DMS79 (cell line): ENCODE measurements at regions not wholly inside any gene's neighbourhood (a gene's known extent, or its start where the extent isn't known, plus 50 kb on each side); places are given as distances from the start of the nearest gene placed in this dataset.
"Not testable (repeated sequence)": the region's sequence is repeated elsewhere in the genome, so short reads cannot be mapped to it uniquely, and the experiment has no call there.

Experiments
- DNase-seq: peaks from one replicate; lab custom pipeline; 2025; lab: John Stamatoyannopoulos, UW

GRCh38 chr4:22573198-22573597, 57.3 kb upstream of the ADGRA3 start:
- DNase-seq: peak; percentile 54

DNA sequence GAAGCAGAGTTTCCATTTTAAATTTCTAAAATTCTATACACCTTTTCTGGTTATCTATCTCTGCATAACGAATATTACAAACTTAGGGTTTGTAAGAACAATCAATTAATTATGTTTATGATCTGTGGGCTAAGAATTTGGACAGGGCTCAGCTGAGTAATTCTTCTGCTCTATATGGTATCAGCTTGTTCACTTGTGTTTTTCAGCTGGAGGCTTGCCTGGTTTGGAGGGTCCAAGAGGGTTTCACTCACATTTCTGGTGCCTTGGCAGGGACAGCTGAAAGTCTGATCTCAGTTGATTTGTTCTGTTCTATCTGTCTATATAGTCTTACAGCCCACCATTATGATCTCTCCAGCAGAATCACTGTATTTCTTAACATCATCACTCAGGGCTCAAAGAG, 57.8 kb upstream of the ADGRA3 start:
- DNase-seq: peak; percentile 39

- DNase-seq: no peak
Measured at GRCh38 chr4:22574424-22574823, 58.6 kb upstream of the ADGRA3 start.

DNA sequence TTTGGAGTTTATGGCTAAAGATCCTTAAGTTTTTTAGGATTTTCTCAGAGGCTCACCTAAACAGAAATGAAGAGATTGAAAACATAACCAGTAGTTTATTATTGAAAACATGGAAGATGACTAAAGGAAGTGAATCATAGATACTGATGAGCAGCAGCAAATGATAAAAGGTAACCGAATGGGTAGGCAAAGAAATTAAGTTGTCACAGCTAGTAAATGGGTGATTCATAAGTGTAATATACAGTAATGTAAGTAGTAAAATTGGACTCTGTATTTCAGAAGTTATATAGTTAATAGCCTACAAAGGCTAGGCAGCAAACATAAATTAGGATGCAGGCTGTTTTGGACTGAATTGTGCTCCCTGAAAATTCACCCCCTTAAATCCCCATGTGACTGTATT, 59.0 kb upstream of the ADGRA3 start:
- DNase-seq: no peak

GRCh38 chr4:22587253-22587652, 71.4 kb upstream of the ADGRA3 start:
- DNase-seq: no peak

DNA sequence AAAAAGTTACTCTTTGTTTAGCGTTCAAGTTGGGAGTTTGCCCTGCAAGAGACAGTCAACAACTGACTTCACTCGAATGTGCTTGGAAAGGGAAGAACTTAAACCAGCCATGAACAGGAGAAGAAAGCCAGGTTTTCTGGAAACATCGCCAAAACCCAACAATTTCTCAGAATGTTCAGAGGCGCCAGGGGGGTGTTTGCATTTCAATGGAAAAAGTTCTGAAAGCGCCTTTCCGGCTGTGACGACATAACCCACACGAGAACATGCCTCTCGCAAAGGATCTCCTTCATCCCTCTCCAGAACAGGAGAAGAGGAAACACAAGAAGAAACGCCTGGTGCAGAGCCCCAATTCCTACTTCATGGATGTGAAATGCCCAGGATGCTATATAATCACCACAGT, 78.1 kb upstream of the ADGRA3 start:
- no peak for DNase-seq

DNA sequence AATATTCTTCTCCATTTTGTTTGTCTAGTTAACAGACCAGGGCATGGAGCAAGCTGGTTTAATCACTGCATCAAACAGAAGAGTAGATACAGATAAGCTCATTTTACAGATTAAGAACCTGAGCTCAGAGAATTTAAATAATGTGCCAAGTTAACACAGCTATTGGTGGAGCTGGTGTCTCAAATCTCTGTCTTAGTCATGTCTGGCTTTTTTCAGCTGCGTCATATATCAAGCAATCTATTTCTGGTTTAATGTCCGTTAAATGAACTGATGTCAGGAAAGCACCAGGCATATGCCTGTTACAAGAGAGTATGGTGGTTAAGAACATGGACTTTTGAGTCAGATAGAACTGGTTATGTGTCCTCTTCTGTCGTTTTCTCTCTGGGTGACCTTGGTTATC, 79.8 kb upstream of the ADGRA3 start:
- no peak for DNase-seq

GRCh38 chr4:22596409-22596808, 80.5 kb upstream of the ADGRA3 start:
- DNase-seq: no peak

DNA sequence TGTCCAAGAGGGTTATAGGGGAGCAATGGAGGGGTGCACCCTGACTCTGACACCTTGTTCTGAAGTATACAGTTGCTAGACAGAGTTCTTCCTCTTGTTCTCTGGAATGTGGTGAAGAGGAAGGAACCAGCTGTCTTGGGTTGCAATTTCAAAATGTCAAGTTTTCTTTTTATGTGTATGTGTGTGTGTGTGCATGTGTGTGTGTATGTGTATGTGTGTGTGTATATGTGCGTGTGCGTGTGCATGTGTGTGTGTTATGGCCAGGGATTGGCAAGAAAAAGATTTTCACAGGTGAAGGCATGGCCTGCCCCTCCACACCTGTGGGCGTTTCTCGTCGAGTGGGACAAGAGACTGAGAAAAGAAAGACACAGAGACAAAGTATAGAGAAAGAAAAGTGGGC, 81.6 kb upstream of the ADGRA3 start:
- no peak for DNase-seq

DNA sequence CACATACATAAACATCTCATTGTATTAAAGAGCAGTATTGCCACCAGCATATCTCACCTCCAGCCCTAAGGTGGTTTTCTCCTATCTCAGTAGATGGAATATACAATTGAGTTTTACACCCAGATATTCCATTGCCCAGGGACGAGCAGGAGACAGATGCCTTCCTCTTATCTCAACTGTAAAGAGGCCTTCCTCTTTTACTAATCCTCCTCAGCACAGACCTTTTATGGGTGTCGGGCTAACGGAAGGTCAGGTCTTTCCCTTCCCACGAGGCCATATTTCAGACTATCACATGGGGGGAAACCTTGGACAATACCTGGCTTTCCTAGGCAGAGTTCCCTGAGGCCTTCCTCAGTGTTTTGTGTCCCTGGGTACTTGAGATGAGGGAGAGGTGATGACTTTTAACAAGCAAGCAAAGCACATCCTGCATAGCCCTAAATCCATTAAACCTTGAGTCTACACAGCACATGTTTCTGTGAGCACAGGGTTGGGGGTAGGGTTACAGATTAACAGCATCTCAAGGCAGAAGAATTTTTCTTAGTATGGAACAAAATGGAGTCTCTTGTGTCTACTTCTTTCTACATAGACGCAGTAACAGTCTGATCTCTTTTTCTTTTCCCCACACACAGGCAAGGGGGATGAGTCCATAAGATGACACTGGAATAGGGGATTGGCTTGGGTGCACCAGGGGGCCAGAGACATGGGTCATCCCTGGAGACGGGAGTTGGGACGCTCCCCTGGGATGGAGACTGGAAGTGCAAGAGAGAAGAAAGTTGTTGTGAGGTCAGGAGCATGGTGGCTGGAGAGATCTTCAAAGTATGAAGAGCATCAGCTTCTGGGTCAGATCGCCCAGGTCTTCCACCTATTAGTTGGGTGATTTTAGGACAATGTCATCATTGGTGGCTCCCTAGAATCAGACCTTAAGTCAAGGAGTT, 82.5 kb upstream of the ADGRA3 start:
- not testable (repeated sequence) for DNase-seq

- not testable (repeated sequence) for DNase-seq
Measured at GRCh38 chr4:22599228-22599928, 83.5 kb upstream of the ADGRA3 start.

DNA sequence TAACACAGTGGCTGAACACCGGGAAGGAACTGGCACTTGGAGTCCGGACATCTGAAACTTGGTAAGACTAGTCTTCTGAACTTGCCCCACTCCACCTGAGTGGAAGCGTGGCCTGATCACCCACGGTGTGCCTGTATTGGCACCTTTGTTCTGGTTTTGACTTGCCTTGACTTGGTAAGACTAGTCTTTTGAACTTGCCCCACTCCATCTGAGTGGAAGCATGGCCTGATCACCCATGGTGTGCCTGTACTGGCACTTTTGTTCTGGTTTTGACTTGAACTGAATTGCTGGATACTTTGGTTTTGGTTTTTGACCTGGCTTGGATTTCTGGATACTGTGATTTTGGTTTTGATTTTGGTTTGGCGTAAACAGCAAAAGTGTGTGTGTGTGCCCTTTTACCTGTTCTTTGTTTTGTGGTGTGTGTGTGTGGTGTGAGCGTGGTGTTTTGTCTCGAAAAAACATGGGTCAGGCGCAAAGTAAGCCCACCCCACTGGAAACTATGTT, 84.1 kb upstream of the ADGRA3 start:
- DNase-seq: not testable (repeated sequence)

DNA sequence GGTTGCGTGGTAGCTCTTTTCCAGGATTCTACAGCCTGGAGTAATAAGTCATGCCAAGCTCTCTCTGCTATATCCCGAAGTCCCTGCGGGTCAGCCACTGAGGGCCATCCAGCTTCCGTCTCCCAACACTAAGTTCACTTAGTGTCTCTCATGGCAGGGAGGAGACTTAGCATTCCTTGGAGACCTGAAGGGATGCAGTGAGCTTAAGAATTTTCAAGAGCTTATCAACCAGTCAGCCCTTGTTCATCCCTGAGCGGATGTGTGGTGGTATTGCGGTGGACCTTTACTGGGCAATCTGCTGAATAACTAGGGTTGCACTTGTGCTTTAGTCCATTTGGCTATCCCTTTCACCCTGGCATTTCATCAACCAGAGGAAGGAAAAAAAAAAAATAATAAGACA, 85.8 kb upstream of the ADGRA3 start:
- DNase-seq: not testable (repeated sequence)

GRCh38 chr4:22607382-22607781, 85.4 kb upstream of the GBA3 start:
- no peak for DNase-seq

- DNase-seq: not testable (repeated sequence)
Measured at GRCh38 chr4:22609951-22610525, 82.7 kb upstream of the GBA3 start.

DNA sequence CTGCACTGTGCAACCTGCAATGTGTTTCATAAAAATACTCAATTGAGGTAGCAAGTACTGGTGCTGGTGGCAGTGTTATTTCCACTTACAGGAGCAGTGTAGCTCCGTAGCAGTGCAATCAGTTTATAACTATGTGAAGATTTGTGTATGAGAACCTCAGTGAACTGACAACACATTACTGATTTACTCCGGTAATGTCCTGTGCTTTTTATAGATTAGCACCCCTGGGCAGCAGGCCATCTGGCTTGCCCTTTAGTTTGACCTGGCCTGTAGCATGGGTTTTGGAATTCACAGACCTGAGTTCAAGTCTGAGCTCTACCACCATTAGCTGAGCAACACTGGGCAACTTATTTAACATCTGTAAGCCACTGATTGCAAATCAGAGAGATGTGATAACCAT, 78.6 kb upstream of the GBA3 start:
- DNase-seq: no peak

GRCh38 chr4:22616516-22616915, 76.2 kb upstream of the GBA3 start:
- DNase-seq: no peak

DNA sequence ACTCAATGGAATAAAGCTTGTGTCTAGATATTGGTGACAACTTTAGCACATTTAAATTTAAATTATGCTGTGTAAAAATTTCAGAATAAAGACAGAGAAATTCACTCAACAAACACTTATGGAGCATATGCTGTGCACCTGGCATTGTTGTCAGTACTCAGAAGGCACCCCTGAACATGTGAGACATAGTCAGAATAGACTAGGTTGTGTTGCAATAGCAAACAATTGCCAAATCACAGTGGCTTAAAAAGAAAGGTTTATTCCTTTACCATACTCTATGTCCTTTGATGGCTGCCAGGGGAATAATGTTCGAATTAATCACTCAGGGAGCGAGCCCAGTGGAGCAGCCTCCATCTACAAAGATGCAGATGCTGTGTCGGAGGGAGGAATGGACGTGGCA, 72.6 kb upstream of the GBA3 start:
- not testable (repeated sequence) for DNase-seq

DNA sequence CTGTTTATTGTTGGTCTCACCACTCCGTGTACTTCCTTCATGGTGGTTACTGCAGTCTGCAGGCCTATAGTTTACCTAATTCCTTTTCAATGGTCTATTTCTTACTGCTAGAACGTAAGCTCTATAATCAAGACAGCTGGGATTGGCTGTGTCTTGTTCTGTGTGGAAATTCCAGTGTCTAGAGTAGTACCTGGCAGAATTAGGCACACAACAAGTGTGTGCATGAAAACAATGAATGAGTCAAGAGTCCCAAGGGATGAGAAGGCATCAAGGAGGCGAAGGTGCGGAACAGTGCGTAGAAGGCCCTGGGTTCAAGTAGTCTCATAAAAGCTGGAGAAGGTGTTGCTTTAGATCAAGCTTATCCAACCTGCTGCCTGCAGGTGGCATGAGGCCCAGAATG, 70.8 kb upstream of the GBA3 start:
- not testable (repeated sequence) for DNase-seq

DNA sequence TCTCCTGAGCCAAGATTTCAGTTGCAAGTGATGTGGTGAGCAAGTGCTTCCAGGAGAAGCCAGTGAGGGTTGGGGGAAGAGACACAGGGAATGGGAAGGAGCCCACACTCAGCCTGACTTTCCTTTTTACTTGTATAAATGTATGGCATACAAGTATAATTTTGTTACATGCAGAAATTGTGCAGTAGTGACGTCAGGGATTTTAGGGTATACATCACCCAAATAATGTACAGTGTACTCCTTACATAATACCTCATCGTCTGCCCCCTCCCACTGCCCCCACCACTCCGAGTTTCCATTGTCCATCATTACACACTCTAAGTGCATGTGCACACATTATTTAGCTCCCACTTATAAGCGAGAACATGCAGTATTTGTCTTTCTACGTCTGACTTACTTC, 68.7 kb upstream of the GBA3 start:
- not testable (repeated sequence) for DNase-seq

DNA sequence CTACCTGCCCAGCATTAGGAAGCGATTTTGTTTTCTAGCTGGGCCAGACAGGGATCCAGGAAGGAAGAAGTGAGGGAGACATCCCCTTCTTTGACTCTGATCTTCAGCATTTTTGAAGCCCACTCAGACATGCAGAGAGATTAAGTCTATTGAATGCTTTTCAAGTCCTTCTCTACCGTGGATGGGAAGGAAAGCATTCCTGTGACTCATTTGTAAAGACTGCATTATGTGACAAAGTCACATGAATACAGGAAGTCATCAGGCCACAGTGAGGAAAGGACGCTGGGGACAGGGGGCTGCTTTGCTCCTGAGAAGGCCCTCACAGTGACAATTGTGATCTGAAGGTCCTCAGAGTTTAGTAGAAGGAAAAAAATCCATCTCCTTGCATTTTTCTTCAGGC, 67.4 kb upstream of the GBA3 start:
- DNase-seq: no peak

GRCh38 chr4:22627851-22628250, 64.9 kb upstream of the GBA3 start:
- not testable (repeated sequence) for DNase-seq
